Heart left ventricle (tissue), 16 donors: ENCODE measurements at regions not wholly inside any gene's neighbourhood (a gene's known extent, or its start where the extent isn't known, plus 50 kb on each side); places are given as distances from the start of the nearest gene placed in this dataset.
"Not testable (repeated sequence)": the region's sequence is repeated elsewhere in the genome, so short reads cannot be mapped to it uniquely, and the experiment has no call there.

Experiments
- ATAC-seq, 4 donors: fragments of 200-7000 bp; cut with Tn5 transposase; one replicate each; pipeline ENCODE4 v1.9.1; 2020 to 2022; ENCODE audit warnings: moderate library complexity in 4 of 4, mild to moderate bottlenecking in 3 of 4, moderate number of reproducible peaks in 1 of 4
- DNase-seq, 5 donors: peaks; one replicate each; pipeline ENCODE4 v3.0.0-alpha.2; 2020
- H3K27ac ChIP-seq, 12 donors: fragments of 200-600 bp; sonication (generic) in 4 of 12; one replicate each; pipeline versions ENCODE4 v1.5.0 to v1.8.0; 2016 to 2022; ENCODE audit warnings: mild to moderate bottlenecking in 2 of 12
- H3K27me3 ChIP-seq, 9 donors: fragments of 200-600 bp; sonication (generic) in 2 of 9; one replicate each; pipeline versions ENCODE4 v1.5.1 to v1.8.0; 2016 to 2022; ENCODE audit warnings: mild to moderate bottlenecking in 3 of 9
- H3K36me3 ChIP-seq, 9 donors: fragments of 200-600 bp; sonication (generic) in 2 of 9; one replicate each; pipeline versions ENCODE4 v1.5.0 to v1.8.0; 2018 to 2022; ENCODE audit warnings: mild to moderate bottlenecking in 2 of 9
- H3K4me1 ChIP-seq, 12 donors: fragments of 200-600 bp; sonication (generic) in 4 of 12; one replicate each; pipeline versions ENCODE4 v1.5.0 to v1.8.0; 2016 to 2022; ENCODE audit warnings: mild to moderate bottlenecking in 3 of 12
- H3K4me3 ChIP-seq, 12 donors: fragments of 200-600 bp; sonication (generic) in 4 of 12; one replicate each; pipeline versions ENCODE4 v1.5.0 to v1.8.0; 2017 to 2022; ENCODE audit warnings: mild to moderate bottlenecking in 9 of 12, moderate library complexity in 4 of 12
- H3K9me3 ChIP-seq, 12 donors: fragments of 200-600 bp; sonication (generic) in 4 of 12; one replicate each; pipeline versions ENCODE4 v1.5.0 to v1.8.0; 2016 to 2022; ENCODE audit warnings: mild to moderate bottlenecking in 1 of 12
- POLR2A ChIP-seq, 2 donors: fragments of 450-650 bp; IDR thresholded peaks; one replicate each; pipeline ENCODE4 v1.6.1; 2017; ENCODE audit warnings: antibody characterized with exemption in 2 of 2, mild to moderate bottlenecking in 2 of 2, moderate library complexity in 2 of 2
- WGBS, 4 donors: extraction: QIAGEN DNeasy Blood & Tissue Kit in 2 of 4; methylation state at CpG; one replicate each; pipeline versions ENCODE4 v1.1.5 to v1.1.7; 2013 to 2018; 5-methylcytosine and 5-hydroxymethylcytosine counted together
- intact Hi-C, 10 donors: fragments of 100-400 bp; cut with DNase I; formaldehyde crosslinking; loops; one replicate each; pipeline versions ENCODE4 v1.11.1 to v1.14.2; 2022
- TF ChIP-seq, protein P1 (sequence below), 12 donors: fragments of 200-600 bp; sonication (generic) in 4 of 12; IDR thresholded peaks; one replicate each; pipeline versions ENCODE4 v1.5.0 to v1.8.0; 2018 to 2022; ENCODE audit warnings: antibody characterized with exemption in 12 of 12, mild to moderate bottlenecking in 5 of 12
- donor health status: ischemic (EF 13 %, LVEDD 7.1; RV severe dilation, severe dysfunction).
- donor health status: healthy with polysubstance abuse.
- donor health status: DM: no; HTN: yes; CAD: no.
- donor health status: DM: no; HTN: no; CAD: no.
- donor health status: ischemic (EF 25% LVEDD 6.9; RV normal size, moderate dysfunction).
- donor health status: ischemic (EF 25% LVEDD 5.7; RV mildly dilated, moderate dysfunction).
- donor health status: healthy.
- donor health status: DM: yes; HTN: yes; CAD: no.
- donor health status: ischemic (EF 35%, LVEDD 5.7; RV mildly dilated, moderate dysfunction).
- donor health status: nonischemic (EF 11% LVEDD 7.7; RV severe dilation, severe dysfunction).
- donor health status: DM: yes; HTN: yes; CAD: no.
- donor health status: PGD.
- donor health status: ischemic (EF 29% LVEDD 5.4; RV normal size, mild dysfunction).
- donor health status: nonischemic (EF 23%, LVEDD 6.1; RV moderate dilation, normal function).

- Histone ChIP-seq H3K36me3 (no peaks in the 10 kb centered on the region), H3K27ac (no peak overlapping the region), H3K27me3 (no peaks in the 10 kb centered on the region), H3K9me3 (peaks cover 0 to 6% (median 0%) of the 10 kb centered on the region in 12 donors), H3K4me3 (no peak overlapping the region), H3K4me1 (peaks cover 0 to 18% (median 0%) of the 10 kb centered on the region in 12 donors)
- no peak for TF ChIP-seq POLR2A (IDR thresholded peaks at IDR 0.05)
- TF ChIP-seq, protein P1, sequence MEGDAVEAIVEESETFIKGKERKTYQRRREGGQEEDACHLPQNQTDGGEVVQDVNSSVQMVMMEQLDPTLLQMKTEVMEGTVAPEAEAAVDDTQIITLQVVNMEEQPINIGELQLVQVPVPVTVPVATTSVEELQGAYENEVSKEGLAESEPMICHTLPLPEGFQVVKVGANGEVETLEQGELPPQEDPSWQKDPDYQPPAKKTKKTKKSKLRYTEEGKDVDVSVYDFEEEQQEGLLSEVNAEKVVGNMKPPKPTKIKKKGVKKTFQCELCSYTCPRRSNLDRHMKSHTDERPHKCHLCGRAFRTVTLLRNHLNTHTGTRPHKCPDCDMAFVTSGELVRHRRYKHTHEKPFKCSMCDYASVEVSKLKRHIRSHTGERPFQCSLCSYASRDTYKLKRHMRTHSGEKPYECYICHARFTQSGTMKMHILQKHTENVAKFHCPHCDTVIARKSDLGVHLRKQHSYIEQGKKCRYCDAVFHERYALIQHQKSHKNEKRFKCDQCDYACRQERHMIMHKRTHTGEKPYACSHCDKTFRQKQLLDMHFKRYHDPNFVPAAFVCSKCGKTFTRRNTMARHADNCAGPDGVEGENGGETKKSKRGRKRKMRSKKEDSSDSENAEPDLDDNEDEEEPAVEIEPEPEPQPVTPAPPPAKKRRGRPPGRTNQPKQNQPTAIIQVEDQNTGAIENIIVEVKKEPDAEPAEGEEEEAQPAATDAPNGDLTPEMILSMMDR (IDR thresholded peaks at IDR 0.05) = no peak
- WGBS, 4 donors = 83 to 92% (median 84%) methylated on average over 2 of the region's 2 CpGs
- no peak for ATAC-seq
- intact Hi-C loops = no loop called here
- DNase-seq = no peak
Observed at GRCh38 chr3:31106204-31106603, 211.7 kb upstream of the GADL1 start.

GRCh38 chr3:31106912-31107311, 212.5 kb upstream of the GADL1 start:
- TF ChIP-seq, protein P1 (IDR thresholded peaks at IDR 0.05) = no peak
- TF ChIP-seq POLR2A (IDR thresholded peaks at IDR 0.05) = no peak
- WGBS, 4 donors = 89 to 93% (median 89%) methylated on average over 2 of the region's 2 CpGs
- Histone ChIP-seq H3K9me3 (peaks cover 0 to 6% (median 0%) of the 10 kb centered on the region in 12 donors), H3K4me1 (peaks cover 0 to 18% (median 0%) of the 10 kb centered on the region in 12 donors), H3K36me3 (no peaks in the 10 kb centered on the region), H3K27me3 (no peaks in the 10 kb centered on the region), H3K27ac (no peak overlapping the region), H3K4me3 (no peak overlapping the region)
- no peak for DNase-seq
- intact Hi-C loops = no loop called here
- ATAC-seq = no peak

GRCh38 chr3:31114929-31115283, 220.4 kb upstream of the GADL1 start:
- ATAC-seq (no peak), DNase-seq (no peak)
- H3K36me3 ChIP-seq = no peaks in the 10 kb centered on the region
- H3K4me1 ChIP-seq = no peaks in the 10 kb centered on the region
- H3K4me3 ChIP-seq = no peak overlapping the region
- 73 to 86% (median 83%) methylated on average over 1 of the region's 1 CpG for WGBS, 4 donors
- TF ChIP-seq, protein P1 (IDR thresholded peaks at IDR 0.05) = no peak
- TF ChIP-seq POLR2A (IDR thresholded peaks at IDR 0.05) = no peak
- H3K9me3 ChIP-seq = peaks cover 0 to 4% (median 0%) of the 10 kb centered on the region in 12 donors
- no peak overlapping the region for H3K27ac ChIP-seq
- intact Hi-C loops = no loop called here
- H3K27me3 ChIP-seq = no peaks in the 10 kb centered on the region

GRCh38 chr3:31115531-31115930, 221.1 kb upstream of the GADL1 start:
- H3K27me3 ChIP-seq, H3K9me3 ChIP-seq, H3K27ac ChIP-seq, H3K36me3 ChIP-seq, intact Hi-C loops, DNase-seq, H3K4me3 ChIP-seq, ATAC-seq, H3K4me1 ChIP-seq: not testable (repeated sequence)
- WGBS, 4 donors = 84 to 96% (median 87%) methylated on average over 2 of the region's 2 CpGs

DNA sequence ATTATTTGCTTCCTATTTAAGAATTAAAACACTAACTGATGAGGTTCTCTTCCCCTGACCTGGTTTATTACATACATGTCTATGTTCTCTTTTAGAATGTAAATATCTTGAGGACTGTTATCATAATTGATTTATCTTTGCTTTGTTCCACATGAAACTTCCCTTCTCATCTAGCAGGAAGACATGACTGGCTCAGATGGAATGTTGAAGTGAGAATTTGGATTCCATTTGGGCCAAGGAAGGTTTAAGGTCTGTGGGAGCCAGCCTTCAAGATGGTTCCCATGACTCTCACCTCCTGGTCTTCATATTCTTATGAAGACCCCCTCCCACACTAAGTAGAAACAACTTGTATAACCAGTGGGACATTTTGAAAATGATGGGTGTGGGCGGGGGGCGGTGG, 222.2 kb upstream of the GADL1 start:
- Histone ChIP-seq H3K9me3 (peaks cover 0 to 4% (median 0%) of the 10 kb centered on the region in 12 donors), H3K4me3 (no peak overlapping the region), H3K27ac (no peak overlapping the region), H3K27me3 (no peaks in the 10 kb centered on the region), H3K36me3 (no peaks in the 10 kb centered on the region), H3K4me1 (no peaks in the 10 kb centered on the region)
- intact Hi-C loops = no loop called here
- 94 to 100% (median 98%) methylated on average over 2 of the region's 2 CpGs for WGBS, 4 donors
- TF ChIP-seq POLR2A (IDR thresholded peaks at IDR 0.05) = no peak
- TF ChIP-seq, protein P1 (IDR thresholded peaks at IDR 0.05) = no peak
- no peak for ATAC-seq
- DNase-seq = no peak
